GM12878 (cell line): ENCODE measurements at regions not wholly inside any gene's neighbourhood (a gene's known extent, or its start where the extent isn't known, plus 50 kb on each side); places are given as distances from the start of the nearest gene placed in this dataset.

Experiments
- ATAC-seq: fragments of 200-7000 bp; cut with Tn5 transposase; 3 replicates; pipeline ENCODE4 v1.9.1; 2020; ENCODE audit warnings: mild to moderate bottlenecking, moderate library complexity
- BruUV-seq: library from RNA; stranded (reverse); fragments of 400-500 nt; replicated peaks from 2 replicates; lab custom pipeline; 2021; lab: Mats Ljungman, UMichigan
- CTCF ChIA-PET: fragments of 300-600 bp; sonication (Branson Sonifier 250); formaldehyde crosslinking; extraction: SDS; loops from one replicate; lab custom pipeline; 2021; ENCODE audit warnings: inconsistent platforms; lab: Yijun Ruan, JAX
- POLR2A ChIA-PET: fragments of 350-600 bp; formaldehyde crosslinking; extraction: SDS; loops from one replicate; lab custom pipeline; 2021; ENCODE audit warnings: inconsistent platforms; lab: Charles Lee
- RAD21 ChIA-PET: fragments of 300-600 bp; sonication (Branson Sonifier 250); formaldehyde crosslinking; loops from one replicate; lab custom pipeline; 2023; ENCODE audit warnings: antibody characterized with exemption; ENCODE audit not compliant: unreplicated experiment; lab: Charles Lee
- SMC1A ChIA-PET: fragments of 300-600 bp; sonication (Branson Sonifier 250); formaldehyde crosslinking; loops from one replicate; lab custom pipeline; 2023; ENCODE audit not compliant: unreplicated experiment, uncharacterized antibody; lab: Charles Lee
- DNase-seq: peaks from one replicate; pipeline ENCODE4 v3.0.0-alpha.2; 2011; ENCODE audit warnings: low read depth, low spot score
- FAIRE-seq: peaks from 3 replicates; lab custom pipeline; 2011; peaks lifted over from hg19 to GRCh38; lab: Jason Lieb, UNC
- H2AFZ ChIP-seq: 2 replicates; pipeline ENCODE4 v1.6.0; 2011; ENCODE audit warnings: low read depth, low read length, control low read depth; ENCODE audit not compliant: control insufficient read depth
- H3K27ac ChIP-seq: 2 replicates; pipeline ENCODE4 v1.5.1; 2011; ENCODE audit warnings: control low read depth; ENCODE audit not compliant: control insufficient read depth, insufficient read depth
- H3K27me3 ChIP-seq, 2 experiments: replicated peaks in 1 of 2; 2 replicates each; pipeline versions ENCODE4 v1.6.0 to v1.6.1; 2011; ENCODE audit warnings: low read length in 1 of 2; ENCODE audit not compliant: control insufficient read depth in 2 of 2, insufficient read depth in 2 of 2
- H3K36me3 ChIP-seq, 2 experiments: 2 replicates each; pipeline ENCODE4 v1.5.1; 2011; ENCODE audit warnings: low read length in 1 of 2; ENCODE audit not compliant: control insufficient read depth in 2 of 2, insufficient read depth in 2 of 2
- H3K4me1 ChIP-seq: 2 replicates; pipeline ENCODE4 v1.6.1; 2011; ENCODE audit warnings: mild to moderate bottlenecking, low read length, moderate library complexity, mixed read lengths; ENCODE audit not compliant: control insufficient read depth, insufficient read depth
- H3K4me2 ChIP-seq: 2 replicates; pipeline ENCODE4 v1.6.0; 2011; ENCODE audit warnings: control low read depth; ENCODE audit not compliant: control insufficient read depth, insufficient read depth
- H3K4me3 ChIP-seq: fragments of 200-600 bp; sonication (generic); 2 replicates; pipeline ENCODE4 v1.5.1; 2016
- H3K79me2 ChIP-seq: 2 replicates; pipeline ENCODE4 v1.6.0; 2011; ENCODE audit warnings: low read length; ENCODE audit not compliant: control insufficient read depth, insufficient read depth
- H3K9ac ChIP-seq: 2 replicates; pipeline ENCODE4 v1.8.0; 2011; ENCODE audit warnings: low read length, control low read depth, mixed read lengths; ENCODE audit not compliant: control insufficient read depth, insufficient read depth
- H3K9me3 ChIP-seq: replicated peaks from 3 replicates; pipeline ENCODE4 v1.5.1; 2011; ENCODE audit warnings: mild to moderate bottlenecking, low read length; ENCODE audit not compliant: control insufficient read depth, insufficient read depth
- H4K20me1 ChIP-seq: 2 replicates; pipeline ENCODE4 v1.6.0; 2011; ENCODE audit not compliant: control insufficient read depth, insufficient read depth
- BCLAF1 ChIP-seq: fragments of 450-650 bp; IDR thresholded peaks from 2 replicates; pipeline ENCODE4 v1.6.1; 2017; ENCODE audit warnings: antibody characterized with exemption, mild to moderate bottlenecking, moderate library complexity
- DPF2 ChIP-seq: fragments of 450-650 bp; IDR thresholded peaks from 2 replicates; pipeline ENCODE4 v1.6.1; 2017; ENCODE audit warnings: mild to moderate bottlenecking
- FOXM1 ChIP-seq: IDR thresholded peaks from 2 replicates; pipeline ENCODE4 v1.6.1; 2012; ENCODE audit warnings: low read depth, mild to moderate bottlenecking, inconsistent platforms, low read length, moderate library complexity
- HCFC1 ChIP-seq: fragments of 150-350 bp; IDR thresholded peaks from 2 replicates; pipeline ENCODE4 v1.6.1; 2014; ENCODE audit warnings: low read length
- NFYB ChIP-seq: IDR thresholded peaks from 2 replicates; pipeline ENCODE4 v1.6.1; 2011; ENCODE audit warnings: low read depth, mild to moderate bottlenecking, low read length, improper control_type of control experiment, moderate library complexity; ENCODE audit not compliant: insufficient read depth
- POLR2A ChIP-seq: IDR thresholded peaks from 2 replicates; pipeline ENCODE4 v1.6.1; 2011; ENCODE audit warnings: low read depth, mild to moderate bottlenecking, low read length
- RUNX3 ChIP-seq: IDR thresholded peaks from 2 replicates; pipeline ENCODE4 v1.6.1; 2012; ENCODE audit warnings: low read length, inconsistent platforms
- WRNIP1 ChIP-seq: IDR thresholded peaks from 2 replicates; pipeline ENCODE4 v1.6.1; 2011; ENCODE audit warnings: low read depth, low read length, improper control_type of control experiment, borderline replicate concordance
- WGBS: methylation state at CpG from one replicate; pipeline ENCODE4 v1.1.6; 2016; ENCODE audit warnings: low lambda C conversion rate; ENCODE audit not compliant: insufficient replicate concordance, insufficient coverage; ENCODE audit errors: missing lambda C conversion rate; 5-methylcytosine and 5-hydroxymethylcytosine counted together
- in situ Hi-C: fragments of 300-500 bp; cut with MboI; formaldehyde crosslinking; loops from 9 replicates; pipeline ENCODE4 v1.14.3; 2018; ENCODE audit warnings: mixed read lengths
- intact Hi-C: fragments of 100-400 bp; cut with micrococcal nuclease; formaldehyde crosslinking; loops from one replicate; pipeline ENCODE4 v1.14.2; 2022; ENCODE audit not compliant: unreplicated experiment

DNA sequence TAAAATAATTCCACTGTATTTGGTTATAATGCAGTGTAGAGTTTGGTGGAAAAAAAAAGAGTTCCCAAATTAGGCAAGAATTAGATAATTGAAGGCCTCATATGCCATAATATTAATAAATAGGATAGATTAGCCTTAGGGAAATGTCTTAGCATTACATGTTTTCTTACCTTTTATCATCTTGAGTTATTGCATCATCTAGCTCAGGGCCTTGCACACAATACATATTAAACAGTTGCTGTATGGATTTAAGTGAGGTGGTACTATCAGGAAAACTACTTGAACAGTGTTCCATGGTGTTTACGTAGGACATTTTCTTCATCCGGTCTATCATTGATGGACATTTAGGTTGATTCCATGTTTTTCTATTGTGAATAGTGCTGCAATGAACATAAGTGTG, 419.4 kb downstream of the EPHA5 start:
- no peak overlapping the region for H3K4me2 ChIP-seq
- no peaks in the 10 kb centered on the region for H3K4me1 ChIP-seq
- no peaks in the 10 kb centered on the region for H3K79me2 ChIP-seq
- ChIA-PET POLR2A (no interaction called here), CTCF (no interaction called here), RAD21 (no interaction called here), SMC1A (no interaction called here)
- in situ Hi-C loops (no loop called here), intact Hi-C loops (no loop called here)
- ATAC-seq, result no peak
- H3K27ac ChIP-seq, result no peak overlapping the region
- no peak overlapping the region for H3K9ac ChIP-seq
- no peaks in the 10 kb centered on the region for H4K20me1 ChIP-seq
- no peak overlapping the region for H2AFZ ChIP-seq
- no peak for FAIRE-seq
- no peaks in the 10 kb centered on the region for H3K27me3 ChIP-seq
- BruUV-seq, result no TSS peak
- TF ChIP-seq DPF2 (no peak), WRNIP1 (no peak), FOXM1 (no peak)
- DNase-seq, result no peak
- H3K36me3 ChIP-seq, result no peaks in the 10 kb centered on the region
- 79% methylated on average over 2 of the region's 2 CpGs for WGBS
- no peaks in the 10 kb centered on the region for H3K9me3 ChIP-seq
- H3K4me3 ChIP-seq, result no peak overlapping the region

- no TSS peak for BruUV-seq
- in situ Hi-C loops, result no loop called here
Measured at GRCh38 chr4:65249111-65249510, 421.2 kb downstream of the EPHA5 start.

More at GRCh38 chr4:65249111-65249510, 421.2 kb downstream of the EPHA5 start:
- H3K4me2 ChIP-seq, result no peak overlapping the region
- ChIA-PET POLR2A (no interaction called here), CTCF (no interaction called here), SMC1A (no interaction called here), RAD21 (no interaction called here)
- TF ChIP-seq NFYB (no peak), POLR2A (no peak), RUNX3 (no peak), BCLAF1 (no peak), HCFC1 (no peak)
- H3K36me3 ChIP-seq, result no peaks in the 10 kb centered on the region
- H3K27me3 ChIP-seq, result no peaks in the 10 kb centered on the region
- no peaks in the 10 kb centered on the region for H3K79me2 ChIP-seq
- FAIRE-seq (no peak), ATAC-seq (no peak), DNase-seq (no peak)
- no peaks in the 10 kb centered on the region for H4K20me1 ChIP-seq
- H3K27ac ChIP-seq, result no peak overlapping the region
- H3K4me3 ChIP-seq, result no peak overlapping the region
- no peak overlapping the region for H2AFZ ChIP-seq
- H3K9ac ChIP-seq, result no peak overlapping the region
- no peaks in the 10 kb centered on the region for H3K9me3 ChIP-seq
- H3K4me1 ChIP-seq, result no peaks in the 10 kb centered on the region
- intact Hi-C loops, result no loop called here
